ENCODE measurements at regions not wholly inside any gene's neighbourhood (a gene's known extent, or its start where the extent isn't known, plus 50 kb on each side); places are given as distances from the start of the nearest gene placed in this dataset.

DNA sequence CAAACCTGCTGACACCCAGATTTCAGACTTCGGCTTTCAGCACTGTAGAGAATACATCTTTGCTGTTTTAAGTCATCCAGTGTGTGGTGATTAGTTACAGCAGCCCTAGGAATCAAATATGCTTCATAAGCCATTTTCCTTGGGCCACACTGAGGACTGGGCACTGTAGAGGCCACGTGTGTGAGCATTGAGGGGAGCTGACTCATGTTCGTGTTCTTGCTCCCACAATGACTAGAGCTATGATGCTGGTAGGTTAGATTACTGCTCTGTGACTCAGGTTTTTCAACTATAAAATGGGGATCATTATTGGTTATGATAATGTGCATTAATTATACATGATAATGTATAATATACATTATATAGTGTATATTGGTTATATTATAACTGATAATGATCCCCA lies 96.5 kb upstream of the PALM2AKAP2 start:
- DNase-seq: no peak

DNA sequence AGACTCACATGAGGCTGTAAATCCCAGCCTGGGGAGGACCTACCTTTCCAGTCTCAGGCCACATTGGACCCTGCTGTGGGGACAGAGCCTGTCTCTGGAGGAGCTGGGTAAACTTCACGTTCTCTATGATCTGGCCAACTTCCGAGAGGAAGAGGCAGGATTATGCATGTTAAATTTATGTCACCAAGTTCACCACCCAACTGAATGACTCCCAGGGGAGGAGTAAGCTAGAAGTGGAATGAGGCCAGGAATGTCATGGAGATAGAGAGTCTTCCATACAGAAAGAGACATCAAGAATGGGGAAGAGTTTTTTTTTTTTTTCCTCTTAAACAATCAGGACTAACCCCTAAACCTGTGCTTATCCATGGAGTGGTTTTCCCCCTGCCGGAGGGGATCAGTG lies 90.3 kb upstream of the PALM2AKAP2 start:
- DNase-seq: no peak

DNA sequence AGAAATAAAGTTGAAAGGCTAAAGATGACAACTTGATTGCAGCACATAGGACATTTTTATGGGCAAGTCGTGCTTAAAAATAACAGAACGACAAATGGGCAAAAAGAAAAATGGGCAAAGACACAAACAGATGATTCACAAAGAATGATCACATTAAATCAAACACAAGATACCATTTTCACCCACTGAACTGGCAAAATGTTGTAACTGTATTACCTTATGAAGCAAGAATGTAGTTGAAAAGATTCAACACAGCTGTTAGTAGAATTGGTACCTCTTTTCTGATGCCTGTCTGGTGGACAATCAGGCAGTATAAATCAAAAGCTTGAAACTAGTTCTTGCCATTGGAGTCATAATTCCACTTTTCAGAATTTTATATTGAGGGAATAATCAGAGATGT lies 81.0 kb upstream of the PALM2AKAP2 start:
- no peak for DNase-seq

DNA sequence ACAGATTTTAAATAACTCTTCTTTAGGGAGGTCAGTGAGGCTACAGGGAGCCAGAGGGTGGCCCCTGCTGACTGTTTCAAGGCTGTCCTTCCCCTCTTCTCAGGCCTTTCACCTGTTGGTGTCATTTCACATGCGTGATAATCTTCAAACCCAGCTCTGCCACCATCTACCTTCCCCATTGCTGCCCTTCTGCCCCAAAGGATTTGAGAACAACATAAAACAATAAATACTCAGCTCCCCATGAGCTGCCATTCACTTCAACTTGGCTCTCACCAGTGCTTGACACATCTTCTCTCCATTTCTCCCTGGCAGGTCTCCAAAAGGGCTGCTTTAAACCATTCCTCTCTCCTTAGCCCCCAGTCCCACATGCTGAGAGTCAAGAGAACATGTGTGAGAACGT lies 75.5 kb upstream of the PALM2AKAP2 start:
- no peak for DNase-seq

DNA sequence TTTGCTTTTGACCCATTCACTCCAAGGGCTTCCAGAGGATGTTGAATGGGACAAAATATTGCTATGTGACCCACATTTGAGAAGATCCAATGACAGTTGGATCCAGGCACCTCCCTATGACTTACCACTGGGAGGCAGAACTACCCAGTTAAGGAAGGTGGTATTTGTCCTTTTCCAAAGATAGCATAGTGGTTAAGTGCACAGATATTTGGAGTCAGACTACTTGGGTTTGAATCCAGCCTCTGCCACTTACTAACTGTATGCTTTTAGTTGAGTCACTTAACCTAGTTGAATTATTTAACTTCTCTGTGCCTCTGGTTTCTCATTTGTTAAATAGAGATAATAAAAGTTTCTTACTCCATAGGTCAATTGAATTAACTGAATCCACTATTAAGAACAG lies 74.5 kb upstream of the PALM2AKAP2 start:
- no peak for DNase-seq

DNA sequence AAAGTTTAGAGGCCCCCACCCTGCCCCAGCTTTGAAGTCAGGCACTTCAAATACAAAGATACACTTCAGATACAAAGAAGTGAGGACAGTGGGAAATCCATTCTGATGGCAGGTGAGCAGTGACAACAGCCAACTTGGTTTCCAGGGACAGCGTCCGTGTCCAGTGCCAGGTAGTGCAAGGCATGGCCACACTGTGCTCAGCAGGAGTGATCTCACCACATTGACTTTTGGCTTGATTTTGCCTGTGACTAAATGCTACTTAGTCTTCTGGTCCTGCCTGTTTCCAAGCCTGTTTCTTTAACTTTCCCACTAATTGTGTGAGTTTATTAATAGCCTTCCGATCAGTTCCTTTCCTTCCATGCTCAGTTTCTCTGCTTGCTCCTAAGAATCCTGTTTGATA lies 72.6 kb upstream of the PALM2AKAP2 start:
- DNase-seq: no peak

DNA sequence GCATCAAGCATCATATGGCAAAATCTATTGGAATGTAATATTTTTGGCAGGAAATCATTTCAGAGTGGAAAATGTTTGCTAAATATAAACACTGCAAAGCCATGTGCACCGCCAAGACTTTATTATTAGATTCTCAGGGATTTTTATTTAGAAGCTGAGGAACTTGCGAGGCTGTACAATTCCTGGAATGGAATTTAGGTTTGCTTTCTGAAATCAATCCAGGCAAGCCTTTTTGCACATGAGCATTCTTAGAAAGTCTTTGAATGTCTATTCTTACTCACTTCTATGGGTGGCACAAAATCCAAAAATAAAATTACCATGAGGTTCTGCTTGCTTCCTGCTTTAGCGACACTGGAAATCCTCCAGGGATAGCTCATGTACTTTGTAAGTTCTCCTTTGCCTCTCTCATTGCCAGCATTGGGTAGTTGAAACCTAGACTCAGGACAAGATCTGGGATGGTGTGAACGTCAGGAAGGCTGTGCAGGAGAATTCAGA lies 71.5 kb upstream of the PALM2AKAP2 start:
- no peak for DNase-seq

DNA sequence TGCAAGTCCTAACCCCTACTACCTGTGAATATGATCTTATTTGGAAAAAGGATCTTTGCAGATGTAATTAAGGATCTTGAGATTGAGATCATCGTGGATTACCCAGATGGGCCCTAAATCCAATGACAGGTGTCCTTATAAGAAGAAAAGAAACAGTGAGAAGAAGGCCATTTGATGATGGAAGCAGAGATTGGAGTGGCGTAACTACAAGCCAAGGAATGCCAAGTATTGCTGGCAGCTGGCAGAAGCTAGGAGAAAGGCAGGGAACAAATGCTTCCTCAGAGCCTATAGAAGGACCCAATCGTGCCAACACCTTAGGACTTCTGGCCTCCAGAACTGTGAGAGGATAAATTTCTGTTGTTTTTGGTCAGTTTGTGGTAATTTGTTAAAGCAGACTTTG lies 70.1 kb upstream of the PALM2AKAP2 start:
- no peak for DNase-seq

DNA sequence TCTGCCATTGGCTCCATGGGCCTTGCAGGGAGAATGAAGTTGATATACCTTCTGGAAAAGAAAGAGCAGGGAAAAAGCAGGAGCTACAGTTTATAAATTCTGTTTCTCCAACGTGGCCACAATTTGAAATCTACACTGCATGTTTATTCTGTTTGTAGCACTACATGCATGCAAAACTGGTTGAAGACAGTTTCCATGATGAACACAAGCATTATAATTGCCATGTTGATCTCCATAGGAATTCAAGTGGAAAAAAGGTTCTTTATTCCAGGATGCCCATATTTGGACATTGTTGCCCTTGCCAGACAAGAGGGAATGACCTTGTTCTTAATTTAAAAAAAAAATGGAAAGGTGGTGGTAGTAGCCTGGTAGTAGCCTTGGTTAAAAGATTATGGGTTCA lies 69.2 kb upstream of the PALM2AKAP2 start:
- DNase-seq: no peak

DNA sequence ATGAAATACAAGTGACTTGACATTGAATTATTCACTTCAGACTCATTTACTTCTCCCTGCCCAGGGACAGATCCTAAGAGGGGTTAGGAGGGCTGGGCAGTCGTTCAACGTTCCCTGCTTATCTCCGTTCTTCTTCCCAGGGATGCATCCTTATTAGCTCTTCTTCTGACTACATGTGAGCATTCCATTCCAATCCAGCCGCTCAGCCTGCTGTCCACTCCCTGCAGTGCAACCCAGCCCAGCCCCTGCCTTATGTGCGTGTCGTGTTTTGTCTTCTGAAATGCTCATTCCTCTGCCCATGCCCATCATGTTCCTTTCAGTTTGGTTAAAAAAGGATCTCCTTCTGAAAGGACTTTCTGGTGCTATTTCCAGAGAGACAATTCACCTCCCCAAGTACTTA lies 64.7 kb upstream of the PALM2AKAP2 start:
- no peak for DNase-seq

DNA sequence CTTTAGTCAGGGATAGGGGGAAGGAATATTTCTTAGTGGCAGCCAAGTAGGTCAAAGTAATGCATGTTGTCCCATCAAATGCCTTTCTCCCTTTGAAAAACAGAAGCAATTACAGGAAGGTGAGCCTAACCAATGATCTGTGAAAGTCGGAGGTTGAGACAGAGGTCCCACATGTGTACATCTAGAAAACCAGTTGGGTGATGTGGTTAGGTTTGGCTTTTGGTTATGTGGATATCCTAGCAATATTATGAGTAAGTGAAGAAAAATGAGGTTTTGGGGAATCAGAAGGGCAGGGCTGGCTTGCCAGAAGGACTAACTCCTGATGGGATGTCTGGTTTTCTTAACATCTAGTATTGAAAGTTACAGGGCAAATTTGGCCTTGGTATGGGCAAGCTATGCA lies 63.4 kb upstream of the PALM2AKAP2 start:
- DNase-seq: no peak

DNA sequence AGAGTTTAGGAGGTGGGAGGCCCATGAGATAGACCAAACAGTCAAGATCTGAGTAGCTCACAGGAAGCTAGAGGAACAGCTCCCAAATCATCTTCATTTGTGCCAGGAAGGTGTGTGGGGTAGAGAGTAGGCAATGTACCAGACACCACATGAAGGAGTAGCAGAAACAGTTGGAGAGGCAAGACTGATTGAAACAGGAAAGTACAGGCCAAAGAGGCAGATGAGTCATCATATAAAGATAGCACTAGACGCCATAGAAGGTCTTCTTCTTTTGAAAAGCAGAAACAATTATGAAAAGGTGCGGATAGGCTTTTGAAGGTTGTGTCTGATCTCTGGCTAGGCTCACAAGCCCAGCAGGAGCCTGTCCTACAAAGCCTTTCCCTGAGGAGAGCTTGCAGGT lies 62.7 kb upstream of the PALM2AKAP2 start:
- DNase-seq: no peak

DNA sequence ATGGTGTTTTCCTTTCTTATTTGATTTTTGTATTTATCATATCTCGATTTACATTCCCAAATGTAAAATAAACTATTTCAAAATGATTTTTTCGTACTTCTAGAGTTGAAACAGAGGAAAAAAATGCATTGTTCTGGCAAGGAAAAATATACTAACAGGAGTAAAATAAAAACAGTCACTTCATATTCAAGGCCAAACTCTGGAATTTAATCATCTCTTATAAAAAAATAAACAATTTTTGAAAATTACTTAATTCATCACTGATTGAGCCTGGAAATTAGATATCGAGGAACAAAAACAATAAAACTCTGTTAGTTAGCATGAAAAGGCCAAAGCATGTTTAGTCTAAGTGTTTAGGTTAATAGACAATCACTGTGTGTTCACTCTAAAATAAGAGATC lies 61.1 kb upstream of the PALM2AKAP2 start:
- DNase-seq: no peak

DNA sequence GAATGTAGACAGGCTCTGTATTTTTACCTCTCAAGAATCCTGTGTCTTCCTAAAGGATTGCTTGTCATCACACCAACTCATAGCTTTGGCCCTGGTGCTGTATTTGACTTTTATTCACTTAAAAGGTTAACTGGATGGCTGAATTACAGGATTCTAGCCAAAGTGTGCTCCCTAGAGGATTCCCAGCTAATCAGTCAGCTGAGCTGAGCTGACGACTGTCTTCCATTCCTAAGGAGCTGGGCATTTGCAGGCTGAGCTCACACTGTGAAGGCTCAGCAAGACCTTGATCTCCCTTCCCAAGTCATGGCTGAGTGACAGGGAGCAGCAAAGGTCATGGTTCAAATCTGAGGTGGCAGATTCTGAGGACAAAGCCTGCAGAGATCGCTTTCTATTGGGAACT lies 59.0 kb upstream of the PALM2AKAP2 start:
- no peak for DNase-seq

DNA sequence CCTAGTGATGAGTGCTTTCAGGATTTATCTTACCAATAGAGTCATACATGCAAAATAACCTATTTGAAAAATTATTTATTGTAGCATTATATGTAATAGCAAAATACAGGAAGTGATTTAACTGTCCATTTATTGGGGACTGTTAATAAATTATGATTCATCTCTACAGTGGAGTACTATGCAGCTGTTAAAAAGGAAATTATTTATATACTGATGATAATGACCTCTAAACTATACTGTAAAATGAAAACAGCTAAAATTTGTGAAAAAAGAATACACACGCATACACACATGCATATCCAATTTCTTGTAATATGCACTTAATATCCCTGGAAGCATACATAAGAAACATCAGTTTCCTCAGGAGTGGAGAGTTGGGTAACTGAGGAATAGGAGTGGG lies 58.0 kb upstream of the PALM2AKAP2 start:
- no peak for DNase-seq

DNA sequence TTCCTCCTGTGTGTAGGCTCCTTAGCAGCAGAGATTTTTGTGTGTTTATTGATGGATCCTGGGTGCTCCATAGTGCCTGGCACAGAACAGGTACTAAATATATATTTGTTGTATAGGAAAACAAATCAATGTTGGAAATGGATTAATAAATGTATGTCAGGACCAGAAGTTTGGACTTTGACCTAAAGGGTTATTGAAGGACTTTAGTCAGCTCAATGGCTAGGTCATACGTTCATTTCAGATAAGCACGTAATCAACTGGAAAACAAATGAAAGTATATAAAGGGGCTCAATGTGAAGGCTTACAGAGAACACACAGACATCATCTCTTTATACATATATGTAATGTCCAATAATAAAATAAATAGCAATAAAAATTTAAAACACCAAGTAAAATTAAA lies 56.2 kb upstream of the PALM2AKAP2 start:
- DNase-seq: no peak

DNA sequence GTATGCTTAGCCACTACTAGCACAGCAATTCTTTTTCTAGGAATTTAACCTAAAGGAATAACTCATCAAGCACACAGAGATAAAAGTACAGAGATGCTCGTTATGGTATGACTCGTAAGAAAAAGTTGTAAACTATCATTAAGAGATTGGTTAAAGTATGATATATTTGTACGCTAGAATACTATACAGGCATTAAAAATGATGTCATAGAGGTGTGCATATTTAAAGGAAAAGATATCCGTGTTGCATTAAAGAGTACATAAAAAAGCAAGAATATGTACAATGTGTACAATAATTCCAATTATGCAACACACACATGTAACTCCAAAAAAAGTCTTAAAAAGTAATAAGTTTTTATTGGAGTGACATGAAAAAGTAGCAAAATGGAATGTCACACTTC lies 54.5 kb upstream of the PALM2AKAP2 start:
- DNase-seq: no peak

DNA sequence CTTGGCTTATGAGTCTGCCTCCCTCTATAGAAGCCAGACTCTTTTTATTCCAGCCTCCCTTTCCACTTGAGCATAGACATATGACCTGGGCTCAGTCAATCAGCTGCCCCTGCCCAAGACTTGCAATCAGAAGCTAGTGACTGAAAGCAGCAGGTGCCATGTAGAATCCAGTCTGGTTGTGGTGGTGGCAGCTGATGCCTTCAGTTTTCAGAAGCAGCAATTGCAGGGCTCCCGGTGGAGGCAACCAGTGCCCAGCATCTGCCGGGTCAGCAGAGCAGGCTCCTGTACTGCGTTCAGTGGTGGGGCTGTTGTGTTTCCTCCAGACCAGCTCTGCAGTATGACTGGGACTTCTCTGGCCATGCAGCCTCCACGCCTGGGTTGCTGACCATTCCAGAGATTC lies 53.9 kb upstream of the PALM2AKAP2 start:
- no peak for DNase-seq

DNA sequence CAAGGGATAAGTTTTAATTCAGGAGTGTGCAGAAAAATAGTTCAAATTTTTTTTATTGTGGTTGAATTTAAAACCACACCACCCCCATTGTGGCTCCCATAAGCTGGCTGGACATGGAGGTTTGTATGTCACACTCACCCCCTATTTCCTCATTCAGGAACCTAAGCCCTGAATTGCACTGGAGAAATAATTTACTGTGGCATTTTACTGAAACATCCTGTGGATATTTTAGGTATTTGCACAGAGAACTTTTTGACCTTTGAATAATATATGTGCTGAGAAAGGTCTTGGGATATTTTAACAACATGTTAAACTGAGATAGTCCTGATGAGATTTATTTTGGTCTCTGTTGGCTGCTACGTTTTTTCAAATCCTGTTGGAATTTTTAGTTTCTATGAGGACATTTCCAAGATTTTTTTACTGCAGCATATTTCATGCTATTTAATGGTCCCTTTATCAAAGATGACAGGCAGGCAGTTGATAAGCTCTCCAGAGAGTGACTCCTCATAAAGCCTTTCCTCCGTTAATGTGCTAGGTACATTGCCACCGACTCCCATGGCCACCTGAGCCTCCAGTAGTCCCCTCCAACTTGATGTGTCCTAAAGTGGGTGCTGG lies 51.2 kb upstream of the PALM2AKAP2 start:
- DNase-seq: no peak

DNA sequence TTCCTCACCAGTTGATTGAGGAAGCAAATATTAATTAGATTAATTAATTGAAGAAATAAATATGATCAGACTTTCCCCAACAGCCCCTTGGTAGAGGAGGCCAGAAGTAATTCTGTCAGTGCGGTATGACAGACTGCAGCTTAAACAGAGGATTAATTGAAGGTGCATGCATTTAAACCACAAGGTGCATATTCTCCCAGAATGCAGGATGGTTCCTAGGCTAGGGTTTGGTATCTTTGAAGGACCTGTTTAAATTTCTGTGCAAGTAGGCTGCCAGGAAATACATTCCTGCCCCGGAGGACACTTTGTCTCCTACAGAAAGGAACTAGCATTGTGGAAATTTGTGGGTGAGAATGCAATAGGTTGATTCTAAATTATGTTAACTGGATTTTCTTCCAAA lies 50.5 kb upstream of the PALM2AKAP2 start:
- no peak for DNase-seq
